Choroid plexus epithelial cell (primary cell): ENCODE measurements at regions not wholly inside any gene's neighbourhood (a gene's known extent, or its start where the extent isn't known, plus 50 kb on each side); places are given as distances from the start of the nearest gene placed in this dataset.

ENCODE experiments used
- DNase-seq: peaks from one replicate; pipeline ENCODE4 v3.0.0-alpha.2; 2010; ENCODE audit warnings: low read depth
- H3K4me3 ChIP-seq: 2 replicates; pipeline ENCODE4 v1.5.1; 2011; ENCODE audit warnings: low read depth, mild to moderate bottlenecking, control low read depth, low read length, moderate library complexity
- CTCF ChIP-seq: conservative IDR thresholded peaks from 2 replicates; pipeline ENCODE4 v1.5.1; 2011; ENCODE audit warnings: low read depth, mild to moderate bottlenecking, control low read depth, inconsistent platforms, low read length, moderate library complexity

GRCh38 chr6:120903836-120904235 is 430.4 kb downstream of the TBC1D32 start:
- no peak overlapping the region for H3K4me3 ChIP-seq
- DNase-seq = no peak
- no peak for TF ChIP-seq CTCF

GRCh38 chr6:120899932-120900331 is 434.3 kb downstream of the TBC1D32 start:
- TF ChIP-seq CTCF = no peak
- no peak for DNase-seq
- no peak overlapping the region for H3K4me3 ChIP-seq

GRCh38 chr6:120894077-120894476 is 440.2 kb downstream of the TBC1D32 start:
- no peak for TF ChIP-seq CTCF
- no peak overlapping the region for H3K4me3 ChIP-seq
- DNase-seq = no peak

GRCh38 chr6:120876931-120877330 is 457.3 kb downstream of the TBC1D32 start:
- DNase-seq = no peak
- no peak for TF ChIP-seq CTCF
- H3K4me3 ChIP-seq = no peak overlapping the region

GRCh38 chr6:120876424-120876823 is 457.9 kb downstream of the TBC1D32 start:
- H3K4me3 ChIP-seq = no peak overlapping the region
- TF ChIP-seq CTCF = no peak
- no peak for DNase-seq

- H3K4me3 ChIP-seq = no peak overlapping the region
- DNase-seq = no peak
- no peak for TF ChIP-seq CTCF
Observed at GRCh38 chr6:120875900-120876299, 458.4 kb downstream of the TBC1D32 start.

- TF ChIP-seq CTCF = no peak
- DNase-seq = no peak
- H3K4me3 ChIP-seq = no peak overlapping the region
Observed at GRCh38 chr6:120874422-120874821, 459.9 kb downstream of the TBC1D32 start.
